ENCODE measurements at regions not wholly inside any gene's neighbourhood (a gene's known extent, or its start where the extent isn't known, plus 50 kb on each side); places are given as distances from the start of the nearest gene placed in this dataset.
"Not testable (repeated sequence)": the region's sequence is repeated elsewhere in the genome, so short reads cannot be mapped to it uniquely, and the experiment has no call there.

GRCh38 chr3:106071306-106071705, 202.5 kb upstream of the CBLB start:
- DNase-seq (ENCODE audit: low spot score): no peak
- WGBS, 2 donors (ENCODE audit: extremely low coverage in 2 of 2, insufficient read length in 2 of 2, insufficient replicate concordance in 1 of 2): no CpG with 5 or more reads among the region's 4 CpGs

GRCh38 chr3:106072596-106072995, 203.8 kb upstream of the CBLB start:
- H2AFZ ChIP-seq (ENCODE audit: low read length); H2BK15ac ChIP-seq (ENCODE audit: low read length); H4K91ac ChIP-seq (ENCODE audit: low read depth, low read length, poor library complexity); H2BK5ac ChIP-seq (ENCODE audit: low read length); H3K9ac ChIP-seq (ENCODE audit: low read depth, low read length, poor library complexity); H2BK12ac ChIP-seq (ENCODE audit: low read length); H3K79me1 ChIP-seq (ENCODE audit: low read depth, low read length); H3K18ac ChIP-seq (ENCODE audit: low read length); H3K27ac ChIP-seq (replicated peaks; ENCODE audit: low read length); H2AK5ac ChIP-seq (ENCODE audit: low read depth, low read length); H3K4me1 ChIP-seq (ENCODE audit: control insufficient read depth in 2 of 2, insufficient read depth in 1 of 2, low read depth in 1 of 2, low read length in 2 of 2); H3K14ac ChIP-seq (ENCODE audit: low read length); H3K4me2 ChIP-seq (ENCODE audit: insufficient read depth, low read length, poor library complexity, severe bottlenecking); H2BK120ac ChIP-seq (ENCODE audit: low read depth, low read length); DNase-seq (ENCODE audit: low spot score); H3K4me3 ChIP-seq (ENCODE audit: low read length in 2 of 2); H4K8ac ChIP-seq (ENCODE audit: low read depth, low read length); H3K4ac ChIP-seq (ENCODE audit: low read length); H3K36me3 ChIP-seq (replicated peaks in 1 of 2; ENCODE audit: control insufficient read depth in 2 of 2, insufficient read depth in 2 of 2, low read length in 2 of 2); H3K9me3 ChIP-seq (replicated peaks in 1 of 2; ENCODE audit: control insufficient read depth in 2 of 2, insufficient read depth in 1 of 2, low read depth in 1 of 2, low read length in 2 of 2); H3K23ac ChIP-seq (ENCODE audit: low read depth, low read length, poor library complexity); H3K27me3 ChIP-seq (ENCODE audit: control insufficient read depth in 3 of 3, insufficient read depth in 3 of 3, low read depth in 1 of 3, low read length in 3 of 3): not testable (repeated sequence)
- no CpG with 5 or more reads among the region's 5 CpGs for WGBS, 2 donors (ENCODE audit: extremely low coverage in 2 of 2, insufficient read length in 2 of 2, insufficient replicate concordance in 1 of 2)

More at GRCh38 chr3:106071306-106071705, 202.5 kb upstream of the CBLB start:
- Histone ChIP-seq H3K14ac (ENCODE audit: low read length) (no peak overlapping the region), H3K4me2 (ENCODE audit: insufficient read depth, low read length, poor library complexity, severe bottlenecking) (no peak overlapping the region), H3K4me1 (ENCODE audit: control insufficient read depth in 2 of 2, insufficient read depth in 1 of 2, low read depth in 1 of 2, low read length in 2 of 2) (no peaks in the 10 kb centered on the region), H2BK120ac (ENCODE audit: low read depth, low read length) (no peak overlapping the region), H2BK12ac (ENCODE audit: low read length) (no peak overlapping the region), H3K9ac (ENCODE audit: low read depth, low read length, poor library complexity) (no peak overlapping the region), H4K91ac (ENCODE audit: low read depth, low read length, poor library complexity) (no peak overlapping the region), H3K18ac (ENCODE audit: low read length) (no peak overlapping the region), H3K9me3 (replicated peaks in 1 of 2; ENCODE audit: control insufficient read depth in 2 of 2, insufficient read depth in 1 of 2, low read depth in 1 of 2, low read length in 2 of 2) (no peaks in the 10 kb centered on the region), H3K4me3 (ENCODE audit: low read length in 2 of 2) (no peak overlapping the region), H2BK5ac (ENCODE audit: low read length) (no peak overlapping the region), H3K27me3 (ENCODE audit: control insufficient read depth in 3 of 3, insufficient read depth in 3 of 3, low read depth in 1 of 3, low read length in 3 of 3) (no peaks in the 10 kb centered on the region), H3K79me1 (ENCODE audit: low read depth, low read length) (no peaks in the 10 kb centered on the region), H4K8ac (ENCODE audit: low read depth, low read length) (no peak overlapping the region), H2BK15ac (ENCODE audit: low read length) (no peak overlapping the region), H2AFZ (ENCODE audit: low read length) (no peak overlapping the region), H3K23ac (ENCODE audit: low read depth, low read length, poor library complexity) (no peak overlapping the region), H3K27ac (replicated peaks; ENCODE audit: low read length) (no peak overlapping the region), H2AK5ac (ENCODE audit: low read depth, low read length) (no peak overlapping the region), H3K36me3 (replicated peaks in 1 of 2; ENCODE audit: control insufficient read depth in 2 of 2, insufficient read depth in 2 of 2, low read length in 2 of 2) (no peaks in the 10 kb centered on the region), H3K4ac (ENCODE audit: low read length) (no peak overlapping the region)

- not testable (repeated sequence) for H4K8ac ChIP-seq (ENCODE audit: low read depth, low read length); H2AFZ ChIP-seq (ENCODE audit: low read length)
- no CpG with 5 or more reads among the region's 31 CpGs for WGBS, 2 donors (ENCODE audit: extremely low coverage in 2 of 2, insufficient read length in 2 of 2, insufficient replicate concordance in 1 of 2)
Measured at GRCh38 chr3:106073806-106074205, 205.0 kb upstream of the CBLB start.

GRCh38 chr3:106075731-106076130, 206.9 kb upstream of the CBLB start:
- not testable (repeated sequence) for H3K27ac ChIP-seq (replicated peaks; ENCODE audit: low read length)

More at GRCh38 chr3:106073806-106074205, 205.0 kb upstream of the CBLB start:
- not testable (repeated sequence) for H2BK15ac ChIP-seq (ENCODE audit: low read length); H3K4ac ChIP-seq (ENCODE audit: low read length); H2BK5ac ChIP-seq (ENCODE audit: low read length); H3K9me3 ChIP-seq (replicated peaks in 1 of 2; ENCODE audit: control insufficient read depth in 2 of 2, insufficient read depth in 1 of 2, low read depth in 1 of 2, low read length in 2 of 2); H2BK12ac ChIP-seq (ENCODE audit: low read length); H3K18ac ChIP-seq (ENCODE audit: low read length); H3K79me1 ChIP-seq (ENCODE audit: low read depth, low read length); H3K4me1 ChIP-seq (ENCODE audit: control insufficient read depth in 2 of 2, insufficient read depth in 1 of 2, low read depth in 1 of 2, low read length in 2 of 2); H3K4me3 ChIP-seq (ENCODE audit: low read length in 2 of 2); H4K91ac ChIP-seq (ENCODE audit: low read depth, low read length, poor library complexity); H3K9ac ChIP-seq (ENCODE audit: low read depth, low read length, poor library complexity); H3K27me3 ChIP-seq (ENCODE audit: control insufficient read depth in 3 of 3, insufficient read depth in 3 of 3, low read depth in 1 of 3, low read length in 3 of 3); H3K4me2 ChIP-seq (ENCODE audit: insufficient read depth, low read length, poor library complexity, severe bottlenecking); DNase-seq (ENCODE audit: low spot score); H2AK5ac ChIP-seq (ENCODE audit: low read depth, low read length); H3K27ac ChIP-seq (replicated peaks; ENCODE audit: low read length); H3K23ac ChIP-seq (ENCODE audit: low read depth, low read length, poor library complexity); H2BK120ac ChIP-seq (ENCODE audit: low read depth, low read length); H3K36me3 ChIP-seq (replicated peaks in 1 of 2; ENCODE audit: control insufficient read depth in 2 of 2, insufficient read depth in 2 of 2, low read length in 2 of 2); H3K14ac ChIP-seq (ENCODE audit: low read length)

More at GRCh38 chr3:106075731-106076130, 206.9 kb upstream of the CBLB start:
- not testable (repeated sequence) for H4K91ac ChIP-seq (ENCODE audit: low read depth, low read length, poor library complexity); H2AK5ac ChIP-seq (ENCODE audit: low read depth, low read length); H3K18ac ChIP-seq (ENCODE audit: low read length); H3K79me1 ChIP-seq (ENCODE audit: low read depth, low read length); H3K9ac ChIP-seq (ENCODE audit: low read depth, low read length, poor library complexity); H3K36me3 ChIP-seq (replicated peaks in 1 of 2; ENCODE audit: control insufficient read depth in 2 of 2, insufficient read depth in 2 of 2, low read length in 2 of 2); H2AFZ ChIP-seq (ENCODE audit: low read length); H3K4me1 ChIP-seq (ENCODE audit: control insufficient read depth in 2 of 2, insufficient read depth in 1 of 2, low read depth in 1 of 2, low read length in 2 of 2); H3K14ac ChIP-seq (ENCODE audit: low read length); H2BK5ac ChIP-seq (ENCODE audit: low read length); H3K27me3 ChIP-seq (ENCODE audit: control insufficient read depth in 3 of 3, insufficient read depth in 3 of 3, low read depth in 1 of 3, low read length in 3 of 3); H3K23ac ChIP-seq (ENCODE audit: low read depth, low read length, poor library complexity); H3K4me3 ChIP-seq (ENCODE audit: low read length in 2 of 2); H3K4me2 ChIP-seq (ENCODE audit: insufficient read depth, low read length, poor library complexity, severe bottlenecking); H3K4ac ChIP-seq (ENCODE audit: low read length); DNase-seq (ENCODE audit: low spot score); H2BK15ac ChIP-seq (ENCODE audit: low read length); H2BK120ac ChIP-seq (ENCODE audit: low read depth, low read length); H4K8ac ChIP-seq (ENCODE audit: low read depth, low read length); H2BK12ac ChIP-seq (ENCODE audit: low read length); H3K9me3 ChIP-seq (replicated peaks in 1 of 2; ENCODE audit: control insufficient read depth in 2 of 2, insufficient read depth in 1 of 2, low read depth in 1 of 2, low read length in 2 of 2)
- WGBS, 2 donors (ENCODE audit: extremely low coverage in 2 of 2, insufficient read length in 2 of 2, insufficient replicate concordance in 1 of 2): no CpG with 5 or more reads among the region's 5 CpGs

All from neuronal stem cell (in vitro differentiated cells).